ENCODE measurements at regions not wholly inside any gene's neighbourhood (a gene's known extent, or its start where the extent isn't known, plus 50 kb on each side); places are given as distances from the start of the nearest gene placed in this dataset.

DNA sequence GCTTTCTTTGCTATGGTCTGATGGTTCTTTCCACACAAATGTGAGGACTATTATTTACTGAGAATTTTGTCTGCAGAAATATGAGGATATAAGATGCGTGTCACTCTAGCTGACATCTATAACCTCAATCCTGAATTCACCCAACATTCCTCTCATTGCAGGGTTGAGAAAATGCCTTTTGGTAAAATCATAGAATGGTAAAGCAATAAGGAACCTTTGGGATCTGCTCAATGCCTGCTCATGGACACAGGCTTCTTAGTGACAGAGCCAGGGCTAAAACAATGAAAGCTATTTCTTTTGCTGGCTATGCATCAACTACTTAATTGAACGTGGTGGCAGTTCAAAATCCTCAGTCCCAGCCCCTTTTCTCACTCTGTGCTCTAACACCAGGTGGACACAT, 199.6 kb downstream of the GAS1 start:
- no peak overlapping the region for H3K4me3 ChIP-seq (ENCODE audit: low read length)
- no peaks in the 10 kb centered on the region for H3F3A ChIP-seq (ENCODE audit: insufficient read depth, low read length, poor library complexity, severe bottlenecking)
- H2AFZ ChIP-seq (ENCODE audit: low read depth, low read length), result no peak overlapping the region
- no peaks in the 10 kb centered on the region for H3K36me3 ChIP-seq (ENCODE audit: insufficient read depth, low read length)
- H3K4me2 ChIP-seq (ENCODE audit: low read length), result no peak overlapping the region
- H3K79me2 ChIP-seq (replicated peaks; ENCODE audit: insufficient read depth, low read length), result no peaks in the 10 kb centered on the region
- H3K9me2 ChIP-seq (ENCODE audit: insufficient read depth, low read length), result no peaks in the 10 kb centered on the region
- H3K27ac ChIP-seq (ENCODE audit: low read length), result no peak overlapping the region
- no peaks in the 10 kb centered on the region for H4K20me1 ChIP-seq (ENCODE audit: insufficient read depth)
- H3K9ac ChIP-seq (ENCODE audit: low read length), result no peak overlapping the region
- H3K9me3 ChIP-seq (ENCODE audit: low read length), result no peaks in the 10 kb centered on the region
- H3K27me3 ChIP-seq (ENCODE audit: insufficient read depth, low read depth, low read length), result no peaks in the 10 kb centered on the region
- no peak for TF ChIP-seq EZH2 (IDR thresholded peaks at IDR 0.05; ENCODE audit: borderline replicate concordance, insufficient read depth, low read length, poor library complexity, severe bottlenecking)
- TF ChIP-seq, protein P1, sequence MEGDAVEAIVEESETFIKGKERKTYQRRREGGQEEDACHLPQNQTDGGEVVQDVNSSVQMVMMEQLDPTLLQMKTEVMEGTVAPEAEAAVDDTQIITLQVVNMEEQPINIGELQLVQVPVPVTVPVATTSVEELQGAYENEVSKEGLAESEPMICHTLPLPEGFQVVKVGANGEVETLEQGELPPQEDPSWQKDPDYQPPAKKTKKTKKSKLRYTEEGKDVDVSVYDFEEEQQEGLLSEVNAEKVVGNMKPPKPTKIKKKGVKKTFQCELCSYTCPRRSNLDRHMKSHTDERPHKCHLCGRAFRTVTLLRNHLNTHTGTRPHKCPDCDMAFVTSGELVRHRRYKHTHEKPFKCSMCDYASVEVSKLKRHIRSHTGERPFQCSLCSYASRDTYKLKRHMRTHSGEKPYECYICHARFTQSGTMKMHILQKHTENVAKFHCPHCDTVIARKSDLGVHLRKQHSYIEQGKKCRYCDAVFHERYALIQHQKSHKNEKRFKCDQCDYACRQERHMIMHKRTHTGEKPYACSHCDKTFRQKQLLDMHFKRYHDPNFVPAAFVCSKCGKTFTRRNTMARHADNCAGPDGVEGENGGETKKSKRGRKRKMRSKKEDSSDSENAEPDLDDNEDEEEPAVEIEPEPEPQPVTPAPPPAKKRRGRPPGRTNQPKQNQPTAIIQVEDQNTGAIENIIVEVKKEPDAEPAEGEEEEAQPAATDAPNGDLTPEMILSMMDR (IDR thresholded peaks at IDR 0.05; ENCODE audit: poor library complexity, severe bottlenecking), result no peak
- TF ChIP-seq POLR2AphosphoS5 (IDR thresholded peaks at IDR 0.05), result no peak
- TF ChIP-seq, protein P2, sequence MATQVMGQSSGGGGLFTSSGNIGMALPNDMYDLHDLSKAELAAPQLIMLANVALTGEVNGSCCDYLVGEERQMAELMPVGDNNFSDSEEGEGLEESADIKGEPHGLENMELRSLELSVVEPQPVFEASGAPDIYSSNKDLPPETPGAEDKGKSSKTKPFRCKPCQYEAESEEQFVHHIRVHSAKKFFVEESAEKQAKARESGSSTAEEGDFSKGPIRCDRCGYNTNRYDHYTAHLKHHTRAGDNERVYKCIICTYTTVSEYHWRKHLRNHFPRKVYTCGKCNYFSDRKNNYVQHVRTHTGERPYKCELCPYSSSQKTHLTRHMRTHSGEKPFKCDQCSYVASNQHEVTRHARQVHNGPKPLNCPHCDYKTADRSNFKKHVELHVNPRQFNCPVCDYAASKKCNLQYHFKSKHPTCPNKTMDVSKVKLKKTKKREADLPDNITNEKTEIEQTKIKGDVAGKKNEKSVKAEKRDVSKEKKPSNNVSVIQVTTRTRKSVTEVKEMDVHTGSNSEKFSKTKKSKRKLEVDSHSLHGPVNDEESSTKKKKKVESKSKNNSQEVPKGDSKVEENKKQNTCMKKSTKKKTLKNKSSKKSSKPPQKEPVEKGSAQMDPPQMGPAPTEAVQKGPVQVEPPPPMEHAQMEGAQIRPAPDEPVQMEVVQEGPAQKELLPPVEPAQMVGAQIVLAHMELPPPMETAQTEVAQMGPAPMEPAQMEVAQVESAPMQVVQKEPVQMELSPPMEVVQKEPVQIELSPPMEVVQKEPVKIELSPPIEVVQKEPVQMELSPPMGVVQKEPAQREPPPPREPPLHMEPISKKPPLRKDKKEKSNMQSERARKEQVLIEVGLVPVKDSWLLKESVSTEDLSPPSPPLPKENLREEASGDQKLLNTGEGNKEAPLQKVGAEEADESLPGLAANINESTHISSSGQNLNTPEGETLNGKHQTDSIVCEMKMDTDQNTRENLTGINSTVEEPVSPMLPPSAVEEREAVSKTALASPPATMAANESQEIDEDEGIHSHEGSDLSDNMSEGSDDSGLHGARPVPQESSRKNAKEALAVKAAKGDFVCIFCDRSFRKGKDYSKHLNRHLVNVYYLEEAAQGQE (IDR thresholded peaks at IDR 0.05; ENCODE audit: borderline replicate concordance), result no peak

- Histone ChIP-seq H3F3A (ENCODE audit: insufficient read depth, low read length, poor library complexity, severe bottlenecking) (no peaks in the 10 kb centered on the region), H3K9ac (ENCODE audit: low read length) (no peak overlapping the region), H3K4me2 (ENCODE audit: low read length) (no peak overlapping the region), H3K79me2 (replicated peaks; ENCODE audit: insufficient read depth, low read length) (no peaks in the 10 kb centered on the region), H3K9me3 (ENCODE audit: low read length) (no peaks in the 10 kb centered on the region), H3K27me3 (ENCODE audit: insufficient read depth, low read depth, low read length) (no peaks in the 10 kb centered on the region), H3K9me2 (ENCODE audit: insufficient read depth, low read length) (no peaks in the 10 kb centered on the region), H4K20me1 (ENCODE audit: insufficient read depth) (no peaks in the 10 kb centered on the region), H3K36me3 (ENCODE audit: insufficient read depth, low read length) (no peaks in the 10 kb centered on the region), H2AFZ (ENCODE audit: low read depth, low read length) (no peak overlapping the region), H3K4me3 (ENCODE audit: low read length) (no peak overlapping the region), H3K27ac (ENCODE audit: low read length) (no peak overlapping the region)
- TF ChIP-seq POLR2AphosphoS5 (IDR thresholded peaks at IDR 0.05), result no peak
Measured at GRCh38 chr9:86741311-86742208, 205.7 kb downstream of the GAS1 start.

DNA sequence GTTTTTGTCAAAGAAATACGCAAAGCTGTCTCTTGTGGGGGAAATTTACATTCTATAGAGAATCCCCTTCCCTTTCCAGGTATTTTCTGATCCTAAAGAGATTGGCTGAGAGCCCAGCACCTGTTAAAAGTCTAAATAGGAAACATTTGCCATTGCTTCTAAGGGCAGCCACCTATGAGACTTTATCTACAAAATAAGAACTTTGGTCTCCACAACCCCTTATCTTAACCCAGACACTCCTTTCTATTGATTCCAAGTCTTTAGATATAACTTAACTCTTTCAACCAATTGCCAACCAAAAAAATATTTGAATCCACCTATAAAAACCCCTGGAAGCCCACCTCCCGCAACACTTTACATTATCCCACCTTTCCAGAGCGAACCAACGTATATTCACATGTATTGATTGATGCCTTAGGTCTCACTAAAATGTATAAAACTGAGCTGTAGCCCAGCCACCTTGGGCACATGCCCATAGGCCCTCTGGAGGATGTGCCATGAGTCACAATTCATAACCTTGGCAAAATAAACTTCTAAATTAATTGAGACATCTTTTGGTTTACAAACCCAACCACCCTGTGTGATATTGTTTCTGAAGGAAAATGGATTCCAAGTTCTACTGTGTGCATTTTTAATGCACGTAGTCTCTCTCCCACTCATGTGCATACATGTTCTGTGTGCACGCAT, 211.4 kb downstream of the GAS1 start:
- H3K79me2 ChIP-seq (replicated peaks; ENCODE audit: insufficient read depth, low read length), result no peaks in the 10 kb centered on the region
- no peaks in the 10 kb centered on the region for H3K9me3 ChIP-seq (ENCODE audit: low read length)
- H3K4me3 ChIP-seq (ENCODE audit: low read length), result no peak overlapping the region
- no peaks in the 10 kb centered on the region for H4K20me1 ChIP-seq (ENCODE audit: insufficient read depth)
- H2AFZ ChIP-seq (ENCODE audit: low read depth, low read length), result no peak overlapping the region
- H3K27me3 ChIP-seq (ENCODE audit: insufficient read depth, low read depth, low read length), result no peaks in the 10 kb centered on the region
- H3F3A ChIP-seq (ENCODE audit: insufficient read depth, low read length, poor library complexity, severe bottlenecking), result no peaks in the 10 kb centered on the region
- H3K27ac ChIP-seq (ENCODE audit: low read length), result no peak overlapping the region
- no peak overlapping the region for H3K9ac ChIP-seq (ENCODE audit: low read length)
- no peaks in the 10 kb centered on the region for H3K9me2 ChIP-seq (ENCODE audit: insufficient read depth, low read length)
- no peaks in the 10 kb centered on the region for H3K36me3 ChIP-seq (ENCODE audit: insufficient read depth, low read length)
- no peak overlapping the region for H3K4me2 ChIP-seq (ENCODE audit: low read length)
- TF ChIP-seq EP300 (conservative IDR thresholded peaks at IDR 0.05; ENCODE audit: poor library complexity, severe bottlenecking), result no peak
- TF ChIP-seq POLR2AphosphoS5 (IDR thresholded peaks at IDR 0.05), result no peak
- TF ChIP-seq SMC3 (conservative IDR thresholded peaks at IDR 0.05; ENCODE audit: poor library complexity), result no peak
- no peak for TF ChIP-seq MXI1 (conservative IDR thresholded peaks at IDR 0.05; ENCODE audit: poor library complexity, severe bottlenecking)
- TF ChIP-seq, protein P2 (IDR thresholded peaks at IDR 0.05; ENCODE audit: borderline replicate concordance), result no peak
- TF ChIP-seq TAF1 (IDR thresholded peaks at IDR 0.05; ENCODE audit: low read depth), result no peak
- no peak for TF ChIP-seq RAD21 (conservative IDR thresholded peaks at IDR 0.05)
- TF ChIP-seq, protein P1 (IDR thresholded peaks at IDR 0.05; ENCODE audit: poor library complexity, severe bottlenecking), result no peak

Data from neural cell (in vitro differentiated cells).